ENCODE measurements at regions not wholly inside any gene's neighbourhood (a gene's known extent, or its start where the extent isn't known, plus 50 kb on each side); places are given as distances from the start of the nearest gene placed in this dataset.

- Histone ChIP-seq H3K4me2 (ENCODE audit: insufficient read depth, insufficient read length, low read length) (no peak overlapping the region), H2BK120ac (ENCODE audit: low read depth, low read length, poor library complexity, severe bottlenecking) (no peak overlapping the region), H2BK20ac (ENCODE audit: low read depth, low read length, poor library complexity, severe bottlenecking) (no peak overlapping the region), H3K27me3 (ENCODE audit: insufficient read depth, low read length) (no peaks in the 10 kb centered on the region), H3K56ac (ENCODE audit: insufficient read length, low read depth, low read length) (no peak overlapping the region), H3K79me1 (ENCODE audit: insufficient read depth, low read depth, low read length, poor library complexity, severe bottlenecking) (no peaks in the 10 kb centered on the region), H3K4me1 (ENCODE audit: insufficient read depth, low read length) (no peaks in the 10 kb centered on the region), H2AK5ac (ENCODE audit: insufficient read length, low read length) (no peak overlapping the region), H3K9me3 (ENCODE audit: control insufficient read depth, low read depth, low read length) (no peaks in the 10 kb centered on the region), H3K18ac (ENCODE audit: insufficient read length, low read depth, low read length) (no peak overlapping the region), H2BK5ac (ENCODE audit: insufficient read length, low read length) (no peak overlapping the region), H4K5ac (ENCODE audit: insufficient read length, low read depth, low read length) (no peak overlapping the region), H2BK12ac (ENCODE audit: insufficient read length, low read depth, low read length) (no peak overlapping the region), H3K27ac (ENCODE audit: insufficient read length, low read depth, low read length) (no peak overlapping the region), H3K4ac (ENCODE audit: low read depth, low read length) (no peak overlapping the region), H3K14ac (ENCODE audit: insufficient read depth, low read length) (no peak overlapping the region), H4K91ac (ENCODE audit: insufficient read length, low read depth, low read length) (no peak overlapping the region), H4K20me1 (ENCODE audit: control insufficient read depth, insufficient read depth, insufficient read length) (no peaks in the 10 kb centered on the region), H3K23ac (ENCODE audit: insufficient read length, low read depth, low read length) (no peak overlapping the region), H3K79me2 (ENCODE audit: insufficient read depth, low read length) (no peaks in the 10 kb centered on the region), H2BK15ac (ENCODE audit: low read depth, low read length) (no peak overlapping the region), H3K23me2 (ENCODE audit: insufficient read length, low read depth, low read length, poor library complexity, severe bottlenecking) (no peaks in the 10 kb centered on the region), H4K8ac (replicated peaks; ENCODE audit: insufficient read length, low read depth, low read length) (no peak overlapping the region), H3K9ac (ENCODE audit: extremely low read depth, insufficient read length, low read length) (no peak overlapping the region), H3T11ph (ENCODE audit: low read length) (no peak overlapping the region), H2AFZ (ENCODE audit: low read length) (no peak overlapping the region)
- no peak overlapping the region for H3K4me3 Mint-ChIP-seq
- peaks cover 0 to 6% of the 10 kb centered on the region in 2 experiments; a peak in 1 of 5 replicates for H3K9me3 Mint-ChIP-seq
- no peaks in the 10 kb centered on the region for H3K27me3 Mint-ChIP-seq (ENCODE audit: low read depth)
- TF ChIP-seq, protein P1, sequence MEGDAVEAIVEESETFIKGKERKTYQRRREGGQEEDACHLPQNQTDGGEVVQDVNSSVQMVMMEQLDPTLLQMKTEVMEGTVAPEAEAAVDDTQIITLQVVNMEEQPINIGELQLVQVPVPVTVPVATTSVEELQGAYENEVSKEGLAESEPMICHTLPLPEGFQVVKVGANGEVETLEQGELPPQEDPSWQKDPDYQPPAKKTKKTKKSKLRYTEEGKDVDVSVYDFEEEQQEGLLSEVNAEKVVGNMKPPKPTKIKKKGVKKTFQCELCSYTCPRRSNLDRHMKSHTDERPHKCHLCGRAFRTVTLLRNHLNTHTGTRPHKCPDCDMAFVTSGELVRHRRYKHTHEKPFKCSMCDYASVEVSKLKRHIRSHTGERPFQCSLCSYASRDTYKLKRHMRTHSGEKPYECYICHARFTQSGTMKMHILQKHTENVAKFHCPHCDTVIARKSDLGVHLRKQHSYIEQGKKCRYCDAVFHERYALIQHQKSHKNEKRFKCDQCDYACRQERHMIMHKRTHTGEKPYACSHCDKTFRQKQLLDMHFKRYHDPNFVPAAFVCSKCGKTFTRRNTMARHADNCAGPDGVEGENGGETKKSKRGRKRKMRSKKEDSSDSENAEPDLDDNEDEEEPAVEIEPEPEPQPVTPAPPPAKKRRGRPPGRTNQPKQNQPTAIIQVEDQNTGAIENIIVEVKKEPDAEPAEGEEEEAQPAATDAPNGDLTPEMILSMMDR (conservative IDR thresholded peaks at IDR 0.05): no peak
- no CpG with 5 or more reads among the region's 4 CpGs for WGBS (ENCODE audit: extremely low coverage, insufficient read length, low lambda C conversion rate)
- H3K4me1 Mint-ChIP-seq: no peaks in the 10 kb centered on the region; a peak in 1 of 4 replicates
- DNase-seq: no peak
- peaks cover 0 to 1% (median 0%) of the 10 kb centered on the region in 3 experiments; a peak in 2 of 7 replicates for H3K36me3 Mint-ChIP-seq (ENCODE audit: insufficient read depth in 1 of 3, low read depth in 3 of 3)
- H3K27ac Mint-ChIP-seq: no peak overlapping the region
Observed at GRCh38 chr5:56426693-56427092, 193.6 kb upstream of the ANKRD55 start.

Measured in H9 (cell line).